Adrenal gland (tissue), 9 donors: ENCODE measurements at regions not wholly inside any gene's neighbourhood (a gene's known extent, or its start where the extent isn't known, plus 50 kb on each side); places are given as distances from the start of the nearest gene placed in this dataset.

Experiments
- DNase-seq, 7 donors: peaks; one replicate each; pipeline ENCODE4 v3.0.0-alpha.2; 2019 to 2020
- H3K27ac ChIP-seq, 5 donors: fragments of 200-600 bp; sonication (generic) in 4 of 5; 1 replicate in 3 of 5; 2 replicates in 2 of 5; pipeline versions ENCODE4 v1.5.1 to v1.8.0; 2016 to 2020; ENCODE audit warnings: mild to moderate bottlenecking in 1 of 5
- H3K27me3 ChIP-seq: fragments of 200-600 bp; 2 replicates; pipeline ENCODE4 v1.8.0; 2021
- H3K36me3 ChIP-seq, 2 donors: fragments of 200-600 bp; replicated peaks in 1 of 2; 1 replicate in 1 of 2; 2 replicates in 1 of 2; pipeline versions ENCODE4 v1.5.1 to v1.8.0; 2018 to 2022
- H3K4me1 ChIP-seq, 2 donors: fragments of 200-600 bp; replicated peaks in 1 of 2; 1 replicate in 1 of 2; 2 replicates in 1 of 2; pipeline versions ENCODE4 v1.5.1 to v1.8.0; 2018 to 2021
- H3K4me3 ChIP-seq, 4 donors: fragments of 200-600 bp; sonication (generic) in 3 of 4; one replicate each; pipeline ENCODE4 v1.5.1; 2016 to 2018
- H3K9me3 ChIP-seq, 3 donors: fragments of 200-600 bp; sonication (generic) in 1 of 3; replicated peaks in 1 of 3; 1 replicate in 2 of 3; 2 replicates in 1 of 3; pipeline versions ENCODE4 v1.5.1 to v1.8.0; 2016 to 2021
- POLR2A ChIP-seq, 2 donors: fragments of 450-650 bp; IDR thresholded peaks; one replicate each; pipeline ENCODE4 v1.6.1; 2017; ENCODE audit warnings: antibody characterized with exemption in 2 of 2, mild to moderate bottlenecking in 2 of 2, moderate library complexity in 1 of 2
- WGBS, 4 donors: extraction: QIAGEN DNeasy Blood & Tissue Kit in 2 of 4; methylation state at CpG; one replicate each; pipeline versions ENCODE4 v1.1.5 to v1.1.7; 2013 to 2017; 5-methylcytosine and 5-hydroxymethylcytosine counted together
- intact Hi-C, 2 donors: fragments of 100-400 bp; cut with DNase I; formaldehyde crosslinking; loops; one replicate each; pipeline versions ENCODE4 v1.14.1 to v1.15.0; 2022 to 2023
- TF ChIP-seq, protein P1 (sequence below), 6 experiments: fragments of 450-650 bp in 4 of 6; fragments of 200-600 bp in 2 of 6; sonication (generic) in 1 of 6; IDR thresholded peaks; 1 replicate in 5 of 6; 2 replicates in 1 of 6; pipeline versions ENCODE4 v1.5.1 to v1.8.0; 2016 to 2021; ENCODE audit warnings: antibody characterized with exemption in 6 of 6, mild to moderate bottlenecking in 2 of 6, moderate library complexity in 1 of 6
- donor health status: healthy with polysubstance abuse.
- donor health status: Bipolar disorder and iron deficiency.
- donor health status: DM: yes; HTN: yes; CAD: no.
- donor health status: DM: no; HTN: no; CAD: no.
- donor health status: DM: no; HTN: no; CAD: no.

DNA sequence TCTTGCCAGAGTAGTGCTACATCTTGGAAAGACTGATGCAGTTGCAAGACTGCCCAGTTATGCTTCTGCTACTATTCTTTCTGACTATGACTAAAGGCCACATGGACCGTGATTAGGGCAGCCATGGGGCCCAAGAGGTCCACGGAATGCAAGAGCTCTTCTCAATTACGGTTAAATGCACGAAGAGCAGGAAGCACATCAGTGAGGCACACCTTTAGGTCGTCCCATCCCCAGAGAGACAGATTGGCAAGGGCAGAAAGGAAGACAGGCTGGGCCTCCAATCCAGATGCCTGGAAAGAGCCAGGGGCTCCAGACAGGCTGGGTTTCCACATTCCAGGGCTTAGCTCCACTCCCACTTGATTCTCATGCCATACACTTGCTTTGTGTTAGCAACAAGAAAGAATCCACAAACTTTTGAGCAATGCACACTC is 132.3 kb upstream of the SLIT3 start:
- DNase-seq: no peak
- Histone ChIP-seq H3K36me3 (no peaks in the 10 kb centered on the region), H3K27me3 (no peaks in the 10 kb centered on the region), H3K4me3 (no peak overlapping the region), H3K4me1 (no peaks in the 10 kb centered on the region), H3K9me3 (no peaks in the 10 kb centered on the region), H3K27ac (no peak overlapping the region)
- TF ChIP-seq POLR2A (IDR thresholded peaks at IDR 0.05): no peak
- TF ChIP-seq, protein P1, sequence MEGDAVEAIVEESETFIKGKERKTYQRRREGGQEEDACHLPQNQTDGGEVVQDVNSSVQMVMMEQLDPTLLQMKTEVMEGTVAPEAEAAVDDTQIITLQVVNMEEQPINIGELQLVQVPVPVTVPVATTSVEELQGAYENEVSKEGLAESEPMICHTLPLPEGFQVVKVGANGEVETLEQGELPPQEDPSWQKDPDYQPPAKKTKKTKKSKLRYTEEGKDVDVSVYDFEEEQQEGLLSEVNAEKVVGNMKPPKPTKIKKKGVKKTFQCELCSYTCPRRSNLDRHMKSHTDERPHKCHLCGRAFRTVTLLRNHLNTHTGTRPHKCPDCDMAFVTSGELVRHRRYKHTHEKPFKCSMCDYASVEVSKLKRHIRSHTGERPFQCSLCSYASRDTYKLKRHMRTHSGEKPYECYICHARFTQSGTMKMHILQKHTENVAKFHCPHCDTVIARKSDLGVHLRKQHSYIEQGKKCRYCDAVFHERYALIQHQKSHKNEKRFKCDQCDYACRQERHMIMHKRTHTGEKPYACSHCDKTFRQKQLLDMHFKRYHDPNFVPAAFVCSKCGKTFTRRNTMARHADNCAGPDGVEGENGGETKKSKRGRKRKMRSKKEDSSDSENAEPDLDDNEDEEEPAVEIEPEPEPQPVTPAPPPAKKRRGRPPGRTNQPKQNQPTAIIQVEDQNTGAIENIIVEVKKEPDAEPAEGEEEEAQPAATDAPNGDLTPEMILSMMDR (IDR thresholded peaks at IDR 0.05): no peak
- WGBS, 4 donors: 70 to 91% (median 78%) methylated on average over 5 of the region's 5 CpGs
- intact Hi-C loops: no loop called here

DNA sequence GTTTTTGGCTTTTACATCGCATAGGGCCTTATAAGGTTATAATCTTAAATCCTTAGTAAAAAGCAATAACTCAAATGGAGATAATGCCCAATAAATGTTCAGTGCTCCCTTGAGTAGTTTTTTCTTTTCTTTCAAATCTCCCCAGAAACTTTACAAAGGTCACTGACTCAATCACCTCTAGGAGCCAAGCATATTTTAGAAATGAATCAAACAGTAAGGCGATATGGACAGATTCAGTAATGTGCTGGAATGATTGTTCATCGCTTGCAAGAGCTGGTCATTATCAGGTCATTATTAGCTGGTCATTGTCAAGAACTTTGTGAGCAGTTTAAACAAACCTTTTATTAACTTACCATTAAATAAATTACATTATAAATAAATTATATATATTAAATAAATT is 130.4 kb upstream of the SLIT3 start:
- TF ChIP-seq, protein P1 (IDR thresholded peaks at IDR 0.05): no peak
- TF ChIP-seq POLR2A (IDR thresholded peaks at IDR 0.05): no peak
- intact Hi-C loops: no loop called here
- WGBS, 4 donors: 46 to 71% (median 49%) methylated on average over 3 of the region's 3 CpGs
- Histone ChIP-seq H3K4me1 (no peaks in the 10 kb centered on the region), H3K27ac (no peak overlapping the region), H3K9me3 (no peaks in the 10 kb centered on the region), H3K27me3 (no peaks in the 10 kb centered on the region), H3K4me3 (no peak overlapping the region), H3K36me3 (no peaks in the 10 kb centered on the region)
- no peak for DNase-seq

DNA sequence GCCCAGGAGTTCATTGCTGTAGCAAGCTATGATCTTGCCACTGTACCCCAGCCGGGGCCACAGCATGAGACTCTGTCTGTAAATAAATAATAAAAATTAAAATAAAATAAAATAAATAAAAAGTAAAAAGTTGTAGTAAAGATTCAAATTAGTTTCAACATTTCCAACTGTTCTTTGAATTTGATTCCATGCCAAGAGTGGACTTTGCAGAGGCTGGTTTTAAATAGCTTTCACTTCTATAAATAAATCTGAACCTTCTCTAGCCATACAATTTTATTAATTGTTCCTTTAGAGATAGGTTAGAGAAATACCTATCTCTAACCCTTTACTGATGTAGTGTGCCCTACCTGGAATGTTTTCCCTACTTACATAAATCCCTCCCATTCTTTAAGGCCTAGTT is 129.7 kb upstream of the SLIT3 start:
- Histone ChIP-seq H3K4me1 (no peaks in the 10 kb centered on the region), H3K9me3 (no peaks in the 10 kb centered on the region), H3K27ac (no peak overlapping the region), H3K36me3 (no peaks in the 10 kb centered on the region), H3K27me3 (no peaks in the 10 kb centered on the region), H3K4me3 (no peak overlapping the region)
- WGBS, 4 donors: 87 to 98% (median 96%) methylated on average over 1 of the region's 1 CpG
- intact Hi-C loops: no loop called here
- TF ChIP-seq, protein P1 (IDR thresholded peaks at IDR 0.05): no peak
- no peak for TF ChIP-seq POLR2A (IDR thresholded peaks at IDR 0.05)
- DNase-seq: no peak

DNA sequence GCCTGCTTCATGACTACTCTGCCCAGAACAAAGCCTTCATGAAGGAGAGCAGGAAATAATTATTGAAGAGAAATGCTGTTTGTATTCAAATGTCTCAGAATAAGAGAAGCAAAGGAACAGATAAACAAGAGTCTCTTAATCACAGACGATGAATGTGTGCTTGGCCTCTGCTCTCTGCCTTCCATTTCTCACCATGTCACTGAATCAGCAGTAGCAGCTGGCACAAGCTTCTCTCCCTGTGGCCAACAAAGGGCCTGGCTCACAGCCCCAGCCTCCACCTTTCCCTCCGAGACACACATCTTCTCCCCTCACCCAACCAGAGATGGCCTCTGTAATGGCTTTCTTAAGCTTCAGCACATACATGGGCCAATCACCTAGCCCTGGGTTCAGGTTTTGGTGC is 128.1 kb upstream of the SLIT3 start:
- Histone ChIP-seq H3K27ac (peak overlapping the region in 2 of 5 donors; percentile 7 to 27), H3K4me3 (no peak overlapping the region), H3K27me3 (no peaks in the 10 kb centered on the region), H3K9me3 (no peaks in the 10 kb centered on the region), H3K36me3 (no peaks in the 10 kb centered on the region), H3K4me1 (no peaks in the 10 kb centered on the region)
- no peak for TF ChIP-seq POLR2A (IDR thresholded peaks at IDR 0.05)
- TF ChIP-seq, protein P1 (IDR thresholded peaks at IDR 0.05): no peak
- intact Hi-C loops: no loop called here
- DNase-seq: peak; percentile 44 to 68 (median 60)
- WGBS, 4 donors: 9 to 44% (median 33%) methylated on average over 2 of the region's 2 CpGs
